ENCODE measurements at regions not wholly inside any gene's neighbourhood (a gene's known extent, or its start where the extent isn't known, plus 50 kb on each side); places are given as distances from the start of the nearest gene placed in this dataset.

DNA sequence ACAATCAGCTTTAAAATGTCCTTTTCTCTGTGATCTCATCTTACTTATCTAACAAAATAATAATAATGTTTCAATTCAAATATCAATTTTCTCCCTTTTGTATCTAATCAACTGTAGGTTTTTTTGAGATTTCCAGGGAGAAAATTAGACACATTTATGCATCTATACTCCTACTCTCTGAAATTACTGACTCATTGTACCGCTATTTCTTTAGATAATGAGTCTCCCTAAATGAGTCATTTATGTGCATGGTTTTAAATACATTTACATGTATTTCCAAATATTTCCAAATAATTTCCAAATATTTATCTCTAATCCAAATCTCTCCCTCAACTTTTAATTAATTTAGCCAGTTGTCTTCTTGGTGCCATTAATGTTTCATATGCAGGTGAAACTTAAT, 621.0 kb downstream of the TECRL start:
- TF ChIP-seq, protein P1, sequence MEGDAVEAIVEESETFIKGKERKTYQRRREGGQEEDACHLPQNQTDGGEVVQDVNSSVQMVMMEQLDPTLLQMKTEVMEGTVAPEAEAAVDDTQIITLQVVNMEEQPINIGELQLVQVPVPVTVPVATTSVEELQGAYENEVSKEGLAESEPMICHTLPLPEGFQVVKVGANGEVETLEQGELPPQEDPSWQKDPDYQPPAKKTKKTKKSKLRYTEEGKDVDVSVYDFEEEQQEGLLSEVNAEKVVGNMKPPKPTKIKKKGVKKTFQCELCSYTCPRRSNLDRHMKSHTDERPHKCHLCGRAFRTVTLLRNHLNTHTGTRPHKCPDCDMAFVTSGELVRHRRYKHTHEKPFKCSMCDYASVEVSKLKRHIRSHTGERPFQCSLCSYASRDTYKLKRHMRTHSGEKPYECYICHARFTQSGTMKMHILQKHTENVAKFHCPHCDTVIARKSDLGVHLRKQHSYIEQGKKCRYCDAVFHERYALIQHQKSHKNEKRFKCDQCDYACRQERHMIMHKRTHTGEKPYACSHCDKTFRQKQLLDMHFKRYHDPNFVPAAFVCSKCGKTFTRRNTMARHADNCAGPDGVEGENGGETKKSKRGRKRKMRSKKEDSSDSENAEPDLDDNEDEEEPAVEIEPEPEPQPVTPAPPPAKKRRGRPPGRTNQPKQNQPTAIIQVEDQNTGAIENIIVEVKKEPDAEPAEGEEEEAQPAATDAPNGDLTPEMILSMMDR (IDR thresholded peaks at IDR 0.05; ENCODE audit: insufficient read depth, low read depth, low read length), result no peak
- no peak overlapping the region for H3K4me3 ChIP-seq (ENCODE audit: low read depth, low read length)
- no peak for DNase-seq (ENCODE audit: low read depth)

DNA sequence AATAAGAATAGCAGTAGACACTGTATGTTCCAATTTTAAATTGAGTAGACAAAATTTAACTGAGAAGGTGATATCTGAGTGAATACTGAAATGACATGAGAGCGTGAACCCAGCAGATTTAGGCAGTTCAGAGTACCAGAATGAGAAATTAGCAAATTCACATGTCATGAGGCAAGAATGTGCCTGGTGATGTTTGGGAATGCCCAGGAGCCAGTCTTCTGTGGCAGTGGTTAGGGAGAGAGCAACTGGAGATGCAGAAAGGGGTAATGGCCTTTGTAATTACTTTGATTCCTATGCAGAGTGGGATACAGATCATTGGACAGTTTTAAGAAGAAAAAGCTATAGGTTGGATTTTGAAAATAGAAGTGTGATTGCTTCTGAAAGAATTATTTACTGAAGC, 621.9 kb downstream of the TECRL start:
- no peak overlapping the region for H3K4me3 ChIP-seq (ENCODE audit: low read depth, low read length)
- TF ChIP-seq, protein P1 (IDR thresholded peaks at IDR 0.05; ENCODE audit: insufficient read depth, low read depth, low read length), result no peak
- DNase-seq (ENCODE audit: low read depth), result no peak

DNA sequence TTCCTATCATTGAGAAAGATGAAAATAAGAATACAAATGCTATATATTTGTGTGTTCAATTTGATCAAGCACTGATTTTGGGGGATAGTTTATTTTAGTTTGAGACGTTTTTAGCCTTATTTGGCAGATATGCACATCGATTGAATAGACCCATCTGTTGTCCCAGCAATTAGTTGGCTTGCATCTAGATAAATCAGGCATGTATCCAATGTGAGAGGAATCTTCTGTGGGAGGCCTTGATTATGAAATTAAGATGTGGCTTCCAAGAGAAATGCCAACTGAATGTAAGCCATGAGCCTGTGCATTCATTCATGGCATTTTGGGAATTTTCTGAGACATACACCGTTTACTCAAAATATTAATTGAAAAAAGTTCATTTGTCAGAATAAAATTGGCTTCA, 623.1 kb downstream of the TECRL start:
- TF ChIP-seq, protein P1 (IDR thresholded peaks at IDR 0.05; ENCODE audit: insufficient read depth, low read depth, low read length), result no peak
- no peak for DNase-seq (ENCODE audit: low read depth)
- H3K4me3 ChIP-seq (ENCODE audit: low read depth, low read length), result no peak overlapping the region

DNA sequence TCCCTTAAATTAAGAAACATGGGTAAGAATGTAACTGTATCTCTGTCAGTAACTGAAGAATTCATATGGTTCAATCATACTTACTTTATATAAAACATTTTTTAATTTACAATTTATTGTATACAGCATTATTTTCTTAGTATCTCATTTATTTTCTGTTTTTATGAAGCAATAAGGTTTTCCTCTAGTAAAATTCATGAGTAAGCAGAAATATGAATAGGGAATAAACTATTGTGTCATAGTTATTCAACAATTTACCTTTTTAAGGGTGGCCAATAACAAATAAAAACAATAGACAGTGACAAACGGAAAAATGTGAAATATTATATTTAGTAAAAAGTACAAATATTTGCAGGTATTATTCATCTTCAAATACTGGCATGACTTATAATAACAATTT, 624.4 kb downstream of the TECRL start:
- DNase-seq (ENCODE audit: low read depth), result no peak
- H3K4me3 ChIP-seq (ENCODE audit: low read depth, low read length), result no peak overlapping the region
- TF ChIP-seq, protein P1 (IDR thresholded peaks at IDR 0.05; ENCODE audit: insufficient read depth, low read depth, low read length), result no peak

DNA sequence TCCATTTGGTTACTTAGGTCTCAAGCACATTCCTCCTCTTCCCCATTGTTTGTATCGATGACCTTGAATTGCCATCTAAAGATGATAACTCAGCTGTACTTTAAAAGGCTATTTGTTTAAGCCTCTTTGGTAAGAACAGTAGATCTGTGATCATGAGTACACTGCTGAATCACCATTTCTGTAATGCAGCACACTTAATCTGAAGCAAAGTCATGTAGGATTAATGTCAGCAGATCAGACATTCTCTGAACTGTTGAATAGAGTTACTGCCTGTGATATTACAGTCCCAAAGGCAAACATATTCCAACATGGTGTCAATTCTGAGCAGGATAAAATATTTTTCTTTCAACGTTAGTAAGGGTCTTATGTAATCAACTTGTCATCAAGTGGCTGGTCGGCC, 631.6 kb downstream of the TECRL start:
- no peak overlapping the region for H3K4me3 ChIP-seq (ENCODE audit: low read depth, low read length)
- TF ChIP-seq, protein P1 (IDR thresholded peaks at IDR 0.05; ENCODE audit: insufficient read depth, low read depth, low read length), result no peak
- DNase-seq (ENCODE audit: low read depth), result no peak

DNA sequence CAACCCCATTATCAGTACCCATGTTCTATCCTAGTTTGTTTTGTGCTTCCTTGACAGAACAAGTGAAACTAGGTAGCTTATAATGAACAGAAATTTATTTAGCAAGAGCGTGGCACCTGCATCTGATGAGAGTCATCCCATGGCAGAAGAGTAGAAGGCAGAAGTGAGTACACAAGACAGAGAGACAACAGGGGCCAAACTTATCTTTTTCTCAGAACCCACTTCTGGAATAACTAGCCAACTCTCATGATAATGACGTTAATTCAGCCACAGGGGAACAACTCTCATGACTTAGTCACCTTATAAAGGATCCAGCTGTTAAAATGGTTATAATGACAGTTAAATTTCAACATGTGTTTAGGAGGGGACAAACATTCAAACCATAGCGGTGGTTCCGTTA, 644.9 kb downstream of the TECRL start:
- TF ChIP-seq, protein P1 (IDR thresholded peaks at IDR 0.05; ENCODE audit: insufficient read depth, low read depth, low read length), result no peak
- DNase-seq (ENCODE audit: low read depth), result no peak
- no peak overlapping the region for H3K4me3 ChIP-seq (ENCODE audit: low read depth, low read length)

DNA sequence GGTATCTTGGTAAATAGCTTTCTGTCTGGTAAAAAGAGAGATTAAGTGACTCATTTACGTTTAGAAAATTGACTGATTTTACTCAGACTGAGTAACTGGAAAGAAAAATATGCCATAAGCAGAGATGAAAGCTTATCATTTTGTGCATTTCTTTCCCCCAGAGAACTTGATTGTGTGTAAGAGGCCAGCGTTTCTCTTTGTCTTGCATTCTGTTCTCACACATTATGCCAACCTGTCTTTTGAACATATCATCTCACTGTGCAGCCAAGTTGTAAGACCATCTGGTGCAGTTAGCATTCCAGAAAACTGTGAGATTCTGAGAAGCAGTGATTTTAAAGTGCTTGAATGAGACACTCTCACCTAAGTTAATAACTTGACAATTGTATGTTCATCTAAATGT, 651.3 kb downstream of the TECRL start:
- no peak overlapping the region for H3K4me3 ChIP-seq (ENCODE audit: low read depth, low read length)
- DNase-seq (ENCODE audit: low read depth), result no peak
- TF ChIP-seq, protein P1 (IDR thresholded peaks at IDR 0.05; ENCODE audit: insufficient read depth, low read depth, low read length), result no peak
